ENCODE measurements at regions not wholly inside any gene's neighbourhood (a gene's known extent, or its start where the extent isn't known, plus 50 kb on each side); places are given as distances from the start of the nearest gene placed in this dataset.

GRCh38 chr6:15793288-15793687 lies 130.5 kb upstream of the DTNBP1 start:
- Histone ChIP-seq H3K36me3 (ENCODE audit: control insufficient read depth, insufficient read depth, low read length) (no peaks in the 10 kb centered on the region), H3K4me3 (ENCODE audit: low read depth in 2 of 2, low read length in 2 of 2) (no peak overlapping the region), H3K27me3 (ENCODE audit: control insufficient read depth, insufficient read depth, low read length) (no peaks in the 10 kb centered on the region), H3K9me3 (ENCODE audit: control insufficient read depth, insufficient read depth, low read depth, low read length) (no peaks in the 10 kb centered on the region), H3K27ac (ENCODE audit: low read length) (peak overlapping the region; percentile 63), H3K4me1 (ENCODE audit: control insufficient read depth, insufficient read depth, low read length) (peaks cover 15% of the 10 kb centered on the region)
- ATAC-seq = peak; percentile 91
- CTCF ChIA-PET = interaction anchor here (1.2 kb wide), 1 partner anchor 336 kb away, joined by 3 read pairs; the partner anchor contains the start of gene MYLIP
- no TSS peak for BruUV-seq (replicated peaks)
- in situ Hi-C loops (cut with HindIII; ENCODE audit: low pct_unique_long_range_greater_than_20kb, low sequenced_read_pairs) (no loop called here), intact Hi-C loops (cut with micrococcal nuclease; ENCODE audit: unreplicated experiment) (no loop called here)
- DNase-seq (ENCODE audit: low read depth, low spot score) = no peak
- no peak for TF ChIP-seq SIN3A (IDR thresholded peaks at IDR 0.05; ENCODE audit: borderline replicate concordance, insufficient read depth, low read depth, low read length)
- no peak for TF ChIP-seq REST (IDR thresholded peaks at IDR 0.05; ENCODE audit: insufficient read depth in 1 of 2, low read depth in 2 of 2, low read length in 1 of 2)
- TF ChIP-seq TCF7L2 (IDR thresholded peaks at IDR 0.05; ENCODE audit: low read depth, low read length) = no peak
- TF ChIP-seq, protein P1, sequence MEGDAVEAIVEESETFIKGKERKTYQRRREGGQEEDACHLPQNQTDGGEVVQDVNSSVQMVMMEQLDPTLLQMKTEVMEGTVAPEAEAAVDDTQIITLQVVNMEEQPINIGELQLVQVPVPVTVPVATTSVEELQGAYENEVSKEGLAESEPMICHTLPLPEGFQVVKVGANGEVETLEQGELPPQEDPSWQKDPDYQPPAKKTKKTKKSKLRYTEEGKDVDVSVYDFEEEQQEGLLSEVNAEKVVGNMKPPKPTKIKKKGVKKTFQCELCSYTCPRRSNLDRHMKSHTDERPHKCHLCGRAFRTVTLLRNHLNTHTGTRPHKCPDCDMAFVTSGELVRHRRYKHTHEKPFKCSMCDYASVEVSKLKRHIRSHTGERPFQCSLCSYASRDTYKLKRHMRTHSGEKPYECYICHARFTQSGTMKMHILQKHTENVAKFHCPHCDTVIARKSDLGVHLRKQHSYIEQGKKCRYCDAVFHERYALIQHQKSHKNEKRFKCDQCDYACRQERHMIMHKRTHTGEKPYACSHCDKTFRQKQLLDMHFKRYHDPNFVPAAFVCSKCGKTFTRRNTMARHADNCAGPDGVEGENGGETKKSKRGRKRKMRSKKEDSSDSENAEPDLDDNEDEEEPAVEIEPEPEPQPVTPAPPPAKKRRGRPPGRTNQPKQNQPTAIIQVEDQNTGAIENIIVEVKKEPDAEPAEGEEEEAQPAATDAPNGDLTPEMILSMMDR (IDR thresholded peaks at IDR 0.05) = no peak
- TF ChIP-seq POLR2AphosphoS5 (IDR thresholded peaks at IDR 0.05; ENCODE audit: low read depth, low read length) = no peak
- POLR2A ChIA-PET = no interaction called here

DNA sequence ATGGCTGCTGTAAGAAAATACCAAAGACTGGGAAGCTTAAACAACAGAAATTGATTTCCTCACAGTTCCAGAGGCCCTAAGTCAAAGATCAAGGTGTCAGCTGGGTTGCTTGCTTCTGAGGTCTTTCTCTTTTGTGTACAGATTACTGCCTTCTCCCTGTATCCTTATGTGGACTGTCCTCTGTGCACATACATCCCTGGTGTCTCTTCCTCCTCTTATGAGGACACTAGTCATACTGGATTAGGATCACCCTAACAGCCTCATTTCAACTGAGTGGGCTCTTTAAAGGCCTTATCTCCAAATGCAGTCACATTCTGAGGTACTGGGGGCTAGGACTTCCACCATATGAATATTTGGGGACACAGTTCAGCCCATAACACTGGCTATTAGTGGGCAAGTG lies 130.0 kb upstream of the DTNBP1 start:
- in situ Hi-C loops (cut with HindIII; ENCODE audit: low pct_unique_long_range_greater_than_20kb, low sequenced_read_pairs) = no loop called here
- peak; percentile 54; the same call in 1 of the 2 replicates for ATAC-seq

More for the DNA sequence above, 130.0 kb upstream of the DTNBP1 start:
- Histone ChIP-seq H3K9me3 (ENCODE audit: control insufficient read depth, insufficient read depth, low read depth, low read length) (no peaks in the 10 kb centered on the region), H3K27me3 (ENCODE audit: control insufficient read depth, insufficient read depth, low read length) (no peaks in the 10 kb centered on the region), H3K4me1 (ENCODE audit: control insufficient read depth, insufficient read depth, low read length) (peaks cover 15% of the 10 kb centered on the region), H3K4me3 (ENCODE audit: low read depth in 2 of 2, low read length in 2 of 2) (no peak overlapping the region), H3K27ac (ENCODE audit: low read length) (peak overlapping the region; percentile 63), H3K36me3 (ENCODE audit: control insufficient read depth, insufficient read depth, low read length) (no peaks in the 10 kb centered on the region)
- intact Hi-C loops (cut with micrococcal nuclease; ENCODE audit: unreplicated experiment) = no loop called here
- no TSS peak for BruUV-seq (replicated peaks)
- TF ChIP-seq SIN3A (IDR thresholded peaks at IDR 0.05; ENCODE audit: borderline replicate concordance, insufficient read depth, low read depth, low read length) (no peak), REST (IDR thresholded peaks at IDR 0.05; ENCODE audit: insufficient read depth in 1 of 2, low read depth in 2 of 2, low read length in 1 of 2) (no peak), POLR2AphosphoS5 (IDR thresholded peaks at IDR 0.05; ENCODE audit: low read depth, low read length) (no peak), TCF7L2 (IDR thresholded peaks at IDR 0.05; ENCODE audit: low read depth, low read length) (no peak)
- TF ChIP-seq, protein P1 (IDR thresholded peaks at IDR 0.05) = no peak
- CTCF ChIA-PET = interaction anchor here (1.2 kb wide), 1 partner anchor 336 kb away, joined by 3 read pairs; the partner anchor contains the start of gene MYLIP
- POLR2A ChIA-PET = no interaction called here
- no peak for DNase-seq (ENCODE audit: low read depth, low spot score)

Data from Panc1 (cell line).